22Rv1 (cell line): ENCODE measurements at regions not wholly inside any gene's neighbourhood (a gene's known extent, or its start where the extent isn't known, plus 50 kb on each side); places are given as distances from the start of the nearest gene placed in this dataset.

Experiments used
- H3K27ac ChIP-seq: fragments of 450-650 bp; 2 replicates; pipeline ENCODE4 v1.5.1; 2017
- ZFX ChIP-seq: fragments of 450-650 bp; IDR thresholded peaks from 2 replicates; pipeline ENCODE4 v1.6.1; 2017; ENCODE audit warnings: antibody characterized with exemption, borderline replicate concordance
- TF ChIP-seq, protein P1 (sequence below): fragments of 450-650 bp; IDR thresholded peaks from 2 replicates; pipeline ENCODE4 v1.5.1; 2017; ENCODE audit warnings: mild to moderate bottlenecking

DNA sequence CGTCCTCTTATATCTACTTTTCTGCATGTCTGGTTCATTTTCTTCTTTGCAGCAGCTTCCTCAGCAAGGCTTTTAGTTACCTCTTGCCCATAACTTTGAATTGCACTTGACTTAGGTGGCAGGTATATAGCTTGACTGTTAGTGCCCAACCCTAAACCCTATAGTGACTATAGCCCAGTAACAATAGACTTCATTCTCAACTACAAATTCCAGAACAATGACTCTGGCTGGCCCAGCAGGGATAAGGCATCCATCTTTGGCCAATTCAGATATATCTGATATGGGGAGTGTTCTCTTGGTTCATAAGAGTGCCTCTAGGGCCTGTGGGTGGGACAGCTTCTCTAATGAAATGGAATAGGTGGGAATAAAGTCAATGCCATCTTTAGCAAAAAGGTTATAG lies 246.2 kb downstream of the DMRT2 start:
- no peak overlapping the region for H3K27ac ChIP-seq
- TF ChIP-seq, protein P1, sequence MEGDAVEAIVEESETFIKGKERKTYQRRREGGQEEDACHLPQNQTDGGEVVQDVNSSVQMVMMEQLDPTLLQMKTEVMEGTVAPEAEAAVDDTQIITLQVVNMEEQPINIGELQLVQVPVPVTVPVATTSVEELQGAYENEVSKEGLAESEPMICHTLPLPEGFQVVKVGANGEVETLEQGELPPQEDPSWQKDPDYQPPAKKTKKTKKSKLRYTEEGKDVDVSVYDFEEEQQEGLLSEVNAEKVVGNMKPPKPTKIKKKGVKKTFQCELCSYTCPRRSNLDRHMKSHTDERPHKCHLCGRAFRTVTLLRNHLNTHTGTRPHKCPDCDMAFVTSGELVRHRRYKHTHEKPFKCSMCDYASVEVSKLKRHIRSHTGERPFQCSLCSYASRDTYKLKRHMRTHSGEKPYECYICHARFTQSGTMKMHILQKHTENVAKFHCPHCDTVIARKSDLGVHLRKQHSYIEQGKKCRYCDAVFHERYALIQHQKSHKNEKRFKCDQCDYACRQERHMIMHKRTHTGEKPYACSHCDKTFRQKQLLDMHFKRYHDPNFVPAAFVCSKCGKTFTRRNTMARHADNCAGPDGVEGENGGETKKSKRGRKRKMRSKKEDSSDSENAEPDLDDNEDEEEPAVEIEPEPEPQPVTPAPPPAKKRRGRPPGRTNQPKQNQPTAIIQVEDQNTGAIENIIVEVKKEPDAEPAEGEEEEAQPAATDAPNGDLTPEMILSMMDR: no peak
- no peak for TF ChIP-seq ZFX

DNA sequence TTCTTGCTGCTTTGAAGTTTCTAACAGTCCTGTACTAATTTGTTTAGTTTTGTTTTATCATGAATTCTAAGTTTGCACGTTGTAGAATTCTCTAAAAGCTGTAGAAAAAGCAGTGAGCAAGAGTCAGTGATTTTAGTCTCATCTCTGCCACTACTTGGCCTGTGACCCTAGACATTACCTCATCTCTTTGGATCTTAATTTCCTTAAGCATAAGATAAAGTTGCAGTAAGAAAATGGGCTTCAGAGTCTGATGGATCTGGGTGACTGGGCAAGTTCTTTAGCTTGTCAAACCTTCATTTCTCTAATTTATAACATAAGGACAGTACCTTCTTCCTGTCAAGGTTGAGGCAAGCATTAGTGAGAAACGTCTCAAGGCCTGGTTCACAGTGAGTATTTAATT lies 247.9 kb downstream of the DMRT2 start:
- no peak overlapping the region for H3K27ac ChIP-seq
- TF ChIP-seq ZFX: no peak
- TF ChIP-seq, protein P1: no peak

DNA sequence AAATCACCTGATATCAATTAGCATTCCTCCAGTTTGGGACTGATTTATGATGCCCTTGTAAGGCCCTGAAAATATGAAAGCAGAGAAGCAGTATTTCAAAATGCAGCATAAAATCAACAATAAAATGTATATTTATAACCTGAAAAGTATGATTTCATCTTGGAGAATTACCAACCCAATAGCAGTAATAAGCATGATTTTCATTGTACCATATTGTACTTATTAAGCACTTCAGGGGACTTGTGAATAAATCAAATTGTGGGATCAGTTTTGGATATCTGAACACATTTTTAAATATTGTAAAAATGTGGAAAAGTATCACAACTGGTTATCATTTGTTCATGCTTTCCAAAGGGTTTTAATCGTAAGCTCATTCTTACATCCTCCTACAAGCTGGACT lies 250.8 kb downstream of the DMRT2 start:
- no peak overlapping the region for H3K27ac ChIP-seq
- TF ChIP-seq, protein P1: no peak
- no peak for TF ChIP-seq ZFX

DNA sequence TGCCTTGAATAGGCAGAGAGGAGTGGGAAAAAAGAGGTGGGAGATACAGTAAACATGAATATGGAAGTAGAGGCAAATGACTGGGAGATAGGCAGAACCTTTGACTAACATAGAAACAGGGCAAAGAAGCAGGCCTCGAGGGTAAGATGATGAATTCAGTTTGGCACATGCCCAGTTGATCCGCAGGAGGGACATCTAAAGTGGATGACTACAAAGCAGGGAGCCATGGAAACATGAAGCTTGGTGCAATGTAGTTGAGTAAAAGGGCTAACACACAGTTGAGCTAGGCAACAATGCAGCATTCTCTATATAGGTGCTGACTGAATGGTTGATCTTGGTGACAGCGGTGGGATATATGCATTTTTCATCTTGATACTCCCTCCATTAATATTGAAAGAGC lies 253.8 kb downstream of the DMRT2 start:
- TF ChIP-seq, protein P1: no peak
- no peak for TF ChIP-seq ZFX
- no peak overlapping the region for H3K27ac ChIP-seq

DNA sequence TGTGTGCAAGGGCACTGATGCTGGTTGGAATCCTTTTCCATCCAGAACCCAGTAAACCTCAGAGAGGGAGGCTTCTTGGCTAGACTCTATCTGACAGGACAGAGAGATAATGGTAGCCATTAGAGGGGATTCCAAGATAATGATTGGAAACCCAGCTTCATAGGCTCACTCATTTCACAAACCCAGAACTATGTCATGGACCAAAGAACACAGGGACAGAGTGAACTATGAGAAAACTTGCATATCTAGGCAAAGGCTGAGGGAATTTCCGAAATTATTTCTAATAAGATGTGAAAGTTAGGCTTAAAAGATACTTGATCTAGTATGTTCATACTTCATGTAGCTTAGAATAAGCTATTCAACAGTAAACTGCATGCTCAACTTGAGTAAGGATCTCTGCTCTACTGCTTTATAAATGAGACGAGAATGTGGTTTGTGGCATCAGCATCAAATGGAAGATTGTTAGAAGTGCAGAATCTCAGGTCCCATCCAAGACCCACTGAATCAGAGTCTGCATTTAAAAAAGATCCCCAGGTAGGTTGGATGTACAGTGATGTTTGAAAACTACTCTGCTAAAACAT lies 261.4 kb downstream of the DMRT2 start:
- H3K27ac ChIP-seq: no peak overlapping the region
- TF ChIP-seq, protein P1: no peak
- no peak for TF ChIP-seq ZFX

DNA sequence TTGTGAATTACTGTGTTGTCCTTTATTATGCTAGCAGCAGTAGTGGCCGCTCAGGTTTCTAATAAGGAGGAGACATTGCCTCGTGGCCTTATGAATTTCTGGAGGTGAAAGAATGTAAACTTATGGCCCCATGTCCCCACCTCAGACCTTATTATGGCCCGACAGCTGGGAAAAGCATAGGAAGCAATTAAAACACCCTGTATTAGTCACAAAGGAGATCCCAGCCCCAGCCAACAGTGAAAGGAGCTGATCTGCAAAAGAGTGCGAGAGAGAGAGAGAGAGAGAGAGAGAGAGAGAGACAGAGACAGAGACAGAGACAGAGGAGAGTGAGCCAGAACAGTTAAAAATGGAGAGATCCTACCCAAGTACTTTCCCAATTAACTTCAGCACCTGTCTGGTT lies 269.3 kb downstream of the DMRT2 start:
- TF ChIP-seq, protein P1: no peak
- no peak for TF ChIP-seq ZFX

DNA sequence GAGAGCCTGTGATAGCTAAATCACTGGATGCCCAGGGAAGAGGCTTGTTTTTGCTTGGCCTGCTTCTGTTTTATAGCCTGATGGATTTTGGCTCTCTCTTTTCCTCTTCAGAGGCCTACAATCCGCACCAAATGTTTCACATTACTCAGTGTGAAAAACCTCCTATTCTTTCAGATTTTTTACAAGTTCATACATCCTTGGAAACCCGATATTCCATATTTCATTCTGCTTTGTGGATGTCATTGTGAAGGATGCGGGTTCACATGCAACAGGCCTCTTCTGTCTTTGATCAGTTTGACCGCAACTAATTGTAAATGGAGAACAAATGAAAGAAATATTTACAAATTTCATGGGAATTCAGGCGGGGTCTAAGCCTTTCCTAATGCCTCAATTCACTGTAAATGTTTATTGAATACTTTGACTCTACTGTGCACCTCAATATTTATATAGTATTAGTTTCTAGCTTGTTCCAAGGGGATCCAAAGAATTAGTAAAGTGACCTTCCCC lies 269.9 kb downstream of the DMRT2 start:
- no peak overlapping the region for H3K27ac ChIP-seq
- TF ChIP-seq ZFX: no peak
- TF ChIP-seq, protein P1: no peak

More for the DNA sequence above, 269.3 kb downstream of the DMRT2 start:
- no peak overlapping the region for H3K27ac ChIP-seq
